K562 (cell line): ENCODE measurements at regions not wholly inside any gene's neighbourhood (a gene's known extent, or its start where the extent isn't known, plus 50 kb on each side); places are given as distances from the start of the nearest gene placed in this dataset.

Source experiments
- HNRNPK ChIP-seq: fragments of 200-400 bp; formaldehyde crosslinking; IDR thresholded peaks from one replicate; pipeline ENCODE4 v1.6.1; 2018; ENCODE audit warnings: mild to moderate bottlenecking, low read depth, low read length; ENCODE audit not compliant: poor library complexity, severe bottlenecking
- NFIX ChIP-seq: fragments of 250-450 bp; sonication (Bioruptor Pico); IDR thresholded peaks from 2 replicates; pipeline ENCODE4 v1.4.0; 2020; ENCODE audit warnings: low read depth, mild to moderate bottlenecking, moderate library complexity
- PCBP2 ChIP-seq: fragments of 200-400 bp; formaldehyde crosslinking; IDR thresholded peaks from 2 replicates; pipeline ENCODE4 v1.6.1; 2018; ENCODE audit warnings: low read length, low read depth, mild to moderate bottlenecking, moderate library complexity; ENCODE audit not compliant: poor library complexity, severe bottlenecking
- POLR2B ChIP-seq: fragments of 450-650 bp; IDR thresholded peaks from 2 replicates; pipeline ENCODE4 v1.6.1; 2018; ENCODE audit warnings: low read depth; ENCODE audit not compliant: partially characterized antibody
- ZBTB7A ChIP-seq: IDR thresholded peaks from 2 replicates; pipeline ENCODE4 v1.6.1; 2011; ENCODE audit warnings: low read depth, mild to moderate bottlenecking, low read length, moderate library complexity, borderline replicate concordance; ENCODE audit not compliant: control insufficient read depth
- ZNF354B ChIP-seq: fragments of 250-450 bp; sonication (Bioruptor Pico); IDR thresholded peaks from 2 replicates; pipeline ENCODE4 v1.4.0; 2020
- ZNF780A ChIP-seq: fragments of 250-450 bp; sonication (Bioruptor Pico); IDR thresholded peaks from 2 replicates; pipeline ENCODE4 v1.5.0; 2021; ENCODE audit warnings: mild to moderate bottlenecking
- TF ChIP-seq, protein P1 (sequence below): fragments of 450-650 bp; IDR thresholded peaks from 2 replicates; pipeline ENCODE4 v1.7.0; 2016; ENCODE audit warnings: borderline replicate concordance
- TF ChIP-seq, protein P2 (sequence below): fragments of 450-650 bp; IDR thresholded peaks from 2 replicates; pipeline ENCODE4 v1.6.1; 2016
- TF ChIP-seq, protein P3 (sequence below): fragments of 250-450 bp; sonication (Bioruptor Pico); IDR thresholded peaks from 2 replicates; pipeline ENCODE4 v1.5.0; 2021

DNA sequence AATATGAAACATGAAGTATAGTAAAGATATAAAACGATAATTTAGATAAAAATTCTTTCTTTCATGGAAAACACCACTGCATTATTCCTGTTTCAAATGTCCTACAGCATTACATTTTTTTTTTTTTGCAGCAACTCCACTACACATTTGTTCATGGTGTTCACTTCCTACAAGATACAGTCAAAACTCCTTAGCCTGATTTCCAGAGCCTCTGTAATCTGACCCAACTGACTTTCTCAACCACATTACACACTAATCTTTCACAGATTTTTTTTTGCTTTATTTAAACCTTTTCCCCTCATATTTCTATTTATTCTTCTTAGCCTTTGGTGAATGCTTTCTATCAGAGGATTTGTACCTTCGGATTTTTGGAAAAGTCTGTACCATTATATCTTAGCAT is 176.5 kb upstream of the PDE7B start (continued):
- TF ChIP-seq, protein P1, sequence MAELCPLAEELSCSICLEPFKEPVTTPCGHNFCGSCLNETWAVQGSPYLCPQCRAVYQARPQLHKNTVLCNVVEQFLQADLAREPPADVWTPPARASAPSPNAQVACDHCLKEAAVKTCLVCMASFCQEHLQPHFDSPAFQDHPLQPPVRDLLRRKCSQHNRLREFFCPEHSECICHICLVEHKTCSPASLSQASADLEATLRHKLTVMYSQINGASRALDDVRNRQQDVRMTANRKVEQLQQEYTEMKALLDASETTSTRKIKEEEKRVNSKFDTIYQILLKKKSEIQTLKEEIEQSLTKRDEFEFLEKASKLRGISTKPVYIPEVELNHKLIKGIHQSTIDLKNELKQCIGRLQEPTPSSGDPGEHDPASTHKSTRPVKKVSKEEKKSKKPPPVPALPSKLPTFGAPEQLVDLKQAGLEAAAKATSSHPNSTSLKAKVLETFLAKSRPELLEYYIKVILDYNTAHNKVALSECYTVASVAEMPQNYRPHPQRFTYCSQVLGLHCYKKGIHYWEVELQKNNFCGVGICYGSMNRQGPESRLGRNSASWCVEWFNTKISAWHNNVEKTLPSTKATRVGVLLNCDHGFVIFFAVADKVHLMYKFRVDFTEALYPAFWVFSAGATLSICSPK: no peak
- no peak for TF ChIP-seq PCBP2
- no peak for TF ChIP-seq HNRNPK
- TF ChIP-seq ZNF354B: no peak
- TF ChIP-seq, protein P2, sequence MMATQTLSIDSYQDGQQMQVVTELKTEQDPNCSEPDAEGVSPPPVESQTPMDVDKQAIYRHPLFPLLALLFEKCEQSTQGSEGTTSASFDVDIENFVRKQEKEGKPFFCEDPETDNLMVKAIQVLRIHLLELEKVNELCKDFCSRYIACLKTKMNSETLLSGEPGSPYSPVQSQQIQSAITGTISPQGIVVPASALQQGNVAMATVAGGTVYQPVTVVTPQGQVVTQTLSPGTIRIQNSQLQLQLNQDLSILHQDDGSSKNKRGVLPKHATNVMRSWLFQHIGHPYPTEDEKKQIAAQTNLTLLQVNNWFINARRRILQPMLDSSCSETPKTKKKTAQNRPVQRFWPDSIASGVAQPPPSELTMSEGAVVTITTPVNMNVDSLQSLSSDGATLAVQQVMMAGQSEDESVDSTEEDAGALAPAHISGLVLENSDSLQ: no peak
- TF ChIP-seq NFIX (CRISPR knock-in tag): no peak
- TF ChIP-seq, protein P3, sequence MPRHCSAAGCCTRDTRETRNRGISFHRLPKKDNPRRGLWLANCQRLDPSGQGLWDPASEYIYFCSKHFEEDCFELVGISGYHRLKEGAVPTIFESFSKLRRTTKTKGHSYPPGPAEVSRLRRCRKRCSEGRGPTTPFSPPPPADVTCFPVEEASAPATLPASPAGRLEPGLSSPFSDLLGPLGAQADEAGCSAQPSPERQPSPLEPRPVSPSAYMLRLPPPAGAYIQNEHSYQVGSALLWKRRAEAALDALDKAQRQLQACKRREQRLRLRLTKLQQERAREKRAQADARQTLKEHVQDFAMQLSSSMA (CRISPR knock-in tag): no peak
- no peak for TF ChIP-seq ZBTB7A
- no peak for TF ChIP-seq POLR2B
- TF ChIP-seq ZNF780A: no peak
